ENCODE measurements at regions not wholly inside any gene's neighbourhood (a gene's known extent, or its start where the extent isn't known, plus 50 kb on each side); places are given as distances from the start of the nearest gene placed in this dataset.

- FAIRE-seq: peak; percentile 53
- intact Hi-C loops (cut with DNase I): no loop called here
- TF ChIP-seq CTCF (IDR thresholded peaks at IDR 0.05; ENCODE audit: borderline replicate concordance, extremely low read depth, insufficient read depth): no peak
Observed at GRCh38 chr3:103752986-103753385, 1318.2 kb downstream of the ZPLD1 start.

GRCh38 chr3:103767635-103768034 is 1332.8 kb downstream of the ZPLD1 start:
- Histone ChIP-seq H3K36me3 (ENCODE audit: control insufficient read depth in 2 of 3, insufficient read depth in 3 of 3, low read length in 3 of 3) (no peaks in the 10 kb centered on the region), H3K27ac (ENCODE audit: low read depth in 2 of 2, low read length in 2 of 2) (no peak overlapping the region), H3K9me3 (ENCODE audit: control insufficient read depth in 2 of 3, insufficient read depth in 1 of 3, low read length in 3 of 3) (peaks cover 0 to 8% (median 0%) of the 10 kb centered on the region in 3 donors), H3K4me3 (ENCODE audit: low read length in 3 of 3) (no peak overlapping the region), H3K4me1 (ENCODE audit: control insufficient read depth in 2 of 3, insufficient read depth in 2 of 3, low read depth in 1 of 3, low read length in 3 of 3) (no peaks in the 10 kb centered on the region), H3K9ac (ENCODE audit: low read length in 3 of 3) (no peak overlapping the region), H3K27me3 (ENCODE audit: control insufficient read depth, insufficient read depth, low read length) (no peaks in the 10 kb centered on the region)
- FAIRE-seq: no peak
- DNase-seq: peak in 1 of 5 donors; percentile 36
- intact Hi-C loops (cut with DNase I): no loop called here
- no peak for TF ChIP-seq CTCF (IDR thresholded peaks at IDR 0.05; ENCODE audit: borderline replicate concordance, extremely low read depth, insufficient read depth)

More at GRCh38 chr3:103752986-103753385, 1318.2 kb downstream of the ZPLD1 start:
- H3K9me3 ChIP-seq (ENCODE audit: control insufficient read depth in 2 of 3, insufficient read depth in 1 of 3, low read length in 3 of 3): no peaks in the 10 kb centered on the region
- H3K27ac ChIP-seq (ENCODE audit: low read depth in 2 of 2, low read length in 2 of 2): no peak overlapping the region
- no peaks in the 10 kb centered on the region for H3K27me3 ChIP-seq (ENCODE audit: control insufficient read depth, insufficient read depth, low read length)
- H3K36me3 ChIP-seq (ENCODE audit: control insufficient read depth in 2 of 3, insufficient read depth in 3 of 3, low read length in 3 of 3): no peaks in the 10 kb centered on the region
- DNase-seq: no peak
- no peaks in the 10 kb centered on the region for H3K4me1 ChIP-seq (ENCODE audit: control insufficient read depth in 2 of 3, insufficient read depth in 2 of 3, low read depth in 1 of 3, low read length in 3 of 3)
- H3K4me3 ChIP-seq (ENCODE audit: low read length in 3 of 3): no peak overlapping the region
- H3K9ac ChIP-seq (ENCODE audit: low read length in 3 of 3): no peak overlapping the region

- intact Hi-C loops (cut with DNase I): no loop called here
- Histone ChIP-seq H3K27ac (ENCODE audit: low read depth in 2 of 2, low read length in 2 of 2) (no peak overlapping the region), H3K9me3 (ENCODE audit: control insufficient read depth in 2 of 3, insufficient read depth in 1 of 3, low read length in 3 of 3) (no peaks in the 10 kb centered on the region), H3K36me3 (ENCODE audit: control insufficient read depth in 2 of 3, insufficient read depth in 3 of 3, low read length in 3 of 3) (no peaks in the 10 kb centered on the region), H3K9ac (ENCODE audit: low read length in 3 of 3) (no peak overlapping the region), H3K4me3 (ENCODE audit: low read length in 3 of 3) (no peak overlapping the region), H3K4me1 (ENCODE audit: control insufficient read depth in 2 of 3, insufficient read depth in 2 of 3, low read depth in 1 of 3, low read length in 3 of 3) (no peaks in the 10 kb centered on the region), H3K27me3 (ENCODE audit: control insufficient read depth, insufficient read depth, low read length) (no peaks in the 10 kb centered on the region)
- DNase-seq (no peak), FAIRE-seq (no peak)
- no peak for TF ChIP-seq CTCF (IDR thresholded peaks at IDR 0.05; ENCODE audit: borderline replicate concordance, extremely low read depth, insufficient read depth)
Observed at GRCh38 chr3:103785017-103785416, 1350.2 kb downstream of the ZPLD1 start.

- no peak for FAIRE-seq
- Histone ChIP-seq H3K27ac (ENCODE audit: low read depth in 2 of 2, low read length in 2 of 2) (no peak overlapping the region), H3K4me1 (ENCODE audit: control insufficient read depth in 2 of 3, insufficient read depth in 2 of 3, low read depth in 1 of 3, low read length in 3 of 3) (no peaks in the 10 kb centered on the region), H3K9ac (ENCODE audit: low read length in 3 of 3) (no peak overlapping the region), H3K9me3 (ENCODE audit: control insufficient read depth in 2 of 3, insufficient read depth in 1 of 3, low read length in 3 of 3) (no peaks in the 10 kb centered on the region), H3K36me3 (ENCODE audit: control insufficient read depth in 2 of 3, insufficient read depth in 3 of 3, low read length in 3 of 3) (no peaks in the 10 kb centered on the region), H3K4me3 (ENCODE audit: low read length in 3 of 3) (no peak overlapping the region), H3K27me3 (ENCODE audit: control insufficient read depth, insufficient read depth, low read length) (no peaks in the 10 kb centered on the region)
- TF ChIP-seq CTCF (IDR thresholded peaks at IDR 0.05; ENCODE audit: borderline replicate concordance, extremely low read depth, insufficient read depth): no peak
- intact Hi-C loops (cut with DNase I): no loop called here
- no peak for DNase-seq
Observed at GRCh38 chr3:103785537-103785936, 1350.7 kb downstream of the ZPLD1 start.
